ENCODE measurements at regions not wholly inside any gene's neighbourhood (a gene's known extent, or its start where the extent isn't known, plus 50 kb on each side); places are given as distances from the start of the nearest gene placed in this dataset.

DNA sequence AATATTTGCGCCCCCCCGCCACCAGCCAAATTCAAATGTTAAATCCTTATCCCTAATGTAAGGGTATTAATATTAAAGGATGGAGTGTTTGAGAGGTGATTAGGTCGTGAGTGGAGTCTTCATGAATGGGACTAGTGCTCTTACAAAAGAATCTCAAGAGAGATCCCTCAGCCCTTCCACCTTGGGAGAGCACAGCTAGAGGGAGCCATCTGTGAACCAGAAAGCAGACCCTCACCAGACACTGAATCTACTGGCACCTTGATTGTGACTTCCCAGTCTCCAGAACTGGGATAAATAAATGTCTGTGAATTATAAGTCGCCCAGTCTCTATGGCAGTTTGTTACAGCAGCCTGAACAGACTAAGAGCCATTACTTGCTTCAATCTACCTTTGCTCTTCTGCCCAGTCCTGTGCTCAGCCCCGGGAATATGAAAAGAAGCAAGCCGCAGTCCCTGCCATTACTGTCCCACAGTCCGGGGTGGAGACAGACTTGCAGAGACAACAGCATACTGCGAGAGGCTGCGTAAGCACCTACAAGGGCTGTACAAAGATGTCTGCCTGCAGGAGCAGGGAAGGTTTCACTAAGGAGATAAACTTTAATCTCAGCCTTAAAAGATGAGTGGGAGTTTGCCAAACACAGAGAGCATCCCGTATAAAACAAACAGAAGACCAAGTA is 110.7 kb upstream of the TMCO5A start:
- TF ChIP-seq CTCF (IDR thresholded peaks at IDR 0.05; ENCODE audit: low read depth, low read length): no peak
- TF ChIP-seq POLR2A (IDR thresholded peaks at IDR 0.05; ENCODE audit: extremely low read depth, insufficient read length): no peak
- TF ChIP-seq MYC (IDR thresholded peaks at IDR 0.05; ENCODE audit: low read depth, low read length): no peak
- TF ChIP-seq, protein P1, sequence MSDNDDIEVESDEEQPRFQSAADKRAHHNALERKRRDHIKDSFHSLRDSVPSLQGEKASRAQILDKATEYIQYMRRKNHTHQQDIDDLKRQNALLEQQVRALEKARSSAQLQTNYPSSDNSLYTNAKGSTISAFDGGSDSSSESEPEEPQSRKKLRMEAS (IDR thresholded peaks at IDR 0.05; ENCODE audit: low read depth, low read length): no peak
- no peak overlapping the region for H3K4me3 ChIP-seq (ENCODE audit: low read depth, low read length)
- DNase-seq (ENCODE audit: low read depth): no peak

DNA sequence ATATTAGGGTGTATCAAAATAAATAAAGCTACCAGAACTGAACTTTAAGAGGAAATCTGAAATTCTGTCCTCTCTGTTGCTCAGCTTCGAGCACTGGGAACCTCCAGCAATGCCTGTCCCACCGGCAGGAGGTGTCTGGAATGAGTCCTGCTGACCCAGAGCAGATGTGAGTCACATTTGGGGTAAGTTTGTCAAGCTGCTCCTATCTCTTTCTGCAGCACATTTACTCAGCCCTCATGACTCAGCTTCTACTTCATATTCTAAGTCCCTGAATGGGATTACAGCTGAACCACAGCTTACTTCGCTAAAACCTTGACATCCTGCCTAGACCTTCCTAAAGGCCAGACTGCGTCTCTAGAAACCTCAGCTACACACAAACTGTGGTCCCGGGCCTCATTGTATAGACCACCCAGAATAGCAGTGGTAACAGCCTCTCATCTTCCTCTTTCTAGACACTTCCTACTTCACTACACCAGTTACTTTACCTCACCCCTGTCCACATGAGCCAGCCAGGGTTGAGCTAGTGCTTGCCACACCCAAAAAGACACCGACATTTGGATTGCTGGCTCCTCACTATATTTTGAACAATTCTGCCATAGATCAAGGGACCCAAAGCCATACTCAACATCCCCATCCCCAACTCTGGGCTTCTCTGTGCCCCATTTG is 109.6 kb upstream of the TMCO5A start:
- DNase-seq (ENCODE audit: low read depth): peak; percentile 42
- H3K4me3 ChIP-seq (ENCODE audit: low read depth, low read length): no peak overlapping the region
- TF ChIP-seq POLR2A (IDR thresholded peaks at IDR 0.05; ENCODE audit: extremely low read depth, insufficient read length) (no peak), MYC (IDR thresholded peaks at IDR 0.05; ENCODE audit: low read depth, low read length) (no peak), CTCF (IDR thresholded peaks at IDR 0.05; ENCODE audit: low read depth, low read length) (no peak)
- TF ChIP-seq, protein P1 (IDR thresholded peaks at IDR 0.05; ENCODE audit: low read depth, low read length): no peak

- H3K4me3 ChIP-seq (ENCODE audit: low read depth, low read length): no peak overlapping the region
- no peak for TF ChIP-seq MYC (IDR thresholded peaks at IDR 0.05; ENCODE audit: low read depth, low read length)
- no peak for TF ChIP-seq POLR2A (IDR thresholded peaks at IDR 0.05; ENCODE audit: extremely low read depth, insufficient read length)
- TF ChIP-seq, protein P1 (IDR thresholded peaks at IDR 0.05; ENCODE audit: low read depth, low read length): no peak
- TF ChIP-seq CTCF (IDR thresholded peaks at IDR 0.05; ENCODE audit: low read depth, low read length): no peak
- no peak for DNase-seq (ENCODE audit: low read depth)
Measured at GRCh38 chr15:37837276-37837675, 97.2 kb upstream of the TMCO5A start.

DNA sequence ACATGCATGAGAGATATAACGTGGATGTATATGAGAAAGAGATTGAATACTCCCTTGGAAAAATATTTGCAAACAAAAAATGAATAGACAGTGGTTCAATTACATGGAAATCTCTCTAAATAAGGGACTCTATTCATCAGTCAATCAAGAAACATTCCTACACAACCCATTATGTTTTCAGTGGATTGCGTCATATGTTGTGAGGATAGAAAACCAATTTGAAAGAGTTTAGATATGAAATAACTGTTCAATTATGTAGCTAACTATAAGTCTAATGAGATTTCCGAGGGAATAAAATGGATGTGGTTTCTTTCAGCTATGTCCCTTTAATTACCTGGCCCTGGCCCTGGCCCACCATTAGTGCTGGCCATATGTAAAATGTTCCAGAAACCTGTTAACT is 86.7 kb upstream of the TMCO5A start:
- no peak overlapping the region for H3K4me3 ChIP-seq (ENCODE audit: low read depth, low read length)
- no peak for DNase-seq (ENCODE audit: low read depth)
- TF ChIP-seq, protein P1 (IDR thresholded peaks at IDR 0.05; ENCODE audit: low read depth, low read length): no peak
- TF ChIP-seq CTCF (IDR thresholded peaks at IDR 0.05; ENCODE audit: low read depth, low read length) (no peak), POLR2A (IDR thresholded peaks at IDR 0.05; ENCODE audit: extremely low read depth, insufficient read length) (no peak), MYC (IDR thresholded peaks at IDR 0.05; ENCODE audit: low read depth, low read length) (no peak)

DNA sequence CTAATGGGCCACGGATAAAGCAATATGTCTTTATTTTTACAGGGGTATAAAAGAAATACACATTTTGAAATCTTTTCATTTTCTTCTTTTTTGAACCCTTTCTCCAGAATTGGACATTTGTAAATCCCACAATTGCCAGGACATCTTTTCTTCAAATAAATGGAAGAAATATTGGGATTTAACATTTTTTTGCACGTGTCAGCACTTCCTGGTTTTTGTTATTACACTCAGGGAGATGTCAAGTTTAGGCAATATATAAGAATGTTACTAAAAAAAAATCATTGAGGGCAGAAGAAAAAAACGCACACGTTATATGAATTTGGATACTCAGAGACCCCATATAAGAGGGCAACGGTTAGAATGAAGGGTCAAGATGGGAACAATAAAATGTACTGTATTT is 78.3 kb upstream of the TMCO5A start:
- no peak overlapping the region for H3K4me3 ChIP-seq (ENCODE audit: low read depth, low read length)
- TF ChIP-seq, protein P1 (IDR thresholded peaks at IDR 0.05; ENCODE audit: low read depth, low read length): no peak
- TF ChIP-seq MYC (IDR thresholded peaks at IDR 0.05; ENCODE audit: low read depth, low read length): no peak
- no peak for TF ChIP-seq POLR2A (IDR thresholded peaks at IDR 0.05; ENCODE audit: extremely low read depth, insufficient read length)
- no peak for TF ChIP-seq CTCF (IDR thresholded peaks at IDR 0.05; ENCODE audit: low read depth, low read length)
- no peak for DNase-seq (ENCODE audit: low read depth)

Measured in NB4 (cell line).